HG02571 (cell line): ENCODE measurements at regions not wholly inside any gene's neighbourhood (a gene's known extent, or its start where the extent isn't known, plus 50 kb on each side); places are given as distances from the start of the nearest gene placed in this dataset.

ENCODE experiments used
- ATAC-seq: cut with Tn5 transposase; IDR thresholded peaks from one replicate; pipeline ENCODE4 v1.9.1; 2021; ENCODE audit warnings: mild to moderate bottlenecking, moderate library complexity; ENCODE audit not compliant: unreplicated experiment

DNA sequence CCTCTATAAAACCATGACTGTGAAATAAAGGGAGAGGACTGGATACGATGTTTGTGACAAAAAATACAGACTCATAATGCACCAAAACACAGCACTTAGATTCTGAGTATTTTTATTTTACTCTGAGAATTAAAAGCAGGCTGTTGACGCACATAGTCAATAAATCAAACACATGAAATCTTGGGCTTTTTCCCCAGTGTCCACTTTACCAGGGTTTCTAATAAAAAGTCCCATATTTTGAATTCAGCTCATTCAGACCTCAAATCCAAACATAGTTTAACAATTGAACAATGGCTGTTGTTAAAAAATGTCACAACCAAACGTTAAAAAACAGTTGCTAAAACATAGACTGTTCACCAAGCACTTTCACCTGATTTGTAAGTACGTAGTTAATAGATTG, 553.4 kb downstream of the LTN1 start:
- ATAC-seq, result no peak

DNA sequence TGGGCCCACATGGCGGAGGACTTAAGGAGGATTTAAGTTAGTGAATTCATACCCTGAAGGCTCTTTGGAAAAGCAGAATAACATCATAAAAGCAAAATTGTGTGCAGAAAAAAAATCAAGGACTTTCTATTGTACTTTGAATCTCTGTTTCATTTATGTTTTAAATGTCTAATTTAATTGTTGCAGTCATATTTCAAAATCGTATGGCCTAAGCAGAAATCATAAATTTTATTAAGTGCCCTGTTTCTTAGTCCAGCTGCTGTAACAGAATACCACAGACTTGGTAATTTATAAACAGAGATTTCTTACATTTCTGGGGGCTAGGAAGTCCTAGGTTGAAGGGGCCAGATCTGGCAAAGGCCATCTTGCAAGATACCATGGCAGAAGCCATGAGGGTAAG, 555.6 kb downstream of the LTN1 start:
- ATAC-seq, result no peak

DNA sequence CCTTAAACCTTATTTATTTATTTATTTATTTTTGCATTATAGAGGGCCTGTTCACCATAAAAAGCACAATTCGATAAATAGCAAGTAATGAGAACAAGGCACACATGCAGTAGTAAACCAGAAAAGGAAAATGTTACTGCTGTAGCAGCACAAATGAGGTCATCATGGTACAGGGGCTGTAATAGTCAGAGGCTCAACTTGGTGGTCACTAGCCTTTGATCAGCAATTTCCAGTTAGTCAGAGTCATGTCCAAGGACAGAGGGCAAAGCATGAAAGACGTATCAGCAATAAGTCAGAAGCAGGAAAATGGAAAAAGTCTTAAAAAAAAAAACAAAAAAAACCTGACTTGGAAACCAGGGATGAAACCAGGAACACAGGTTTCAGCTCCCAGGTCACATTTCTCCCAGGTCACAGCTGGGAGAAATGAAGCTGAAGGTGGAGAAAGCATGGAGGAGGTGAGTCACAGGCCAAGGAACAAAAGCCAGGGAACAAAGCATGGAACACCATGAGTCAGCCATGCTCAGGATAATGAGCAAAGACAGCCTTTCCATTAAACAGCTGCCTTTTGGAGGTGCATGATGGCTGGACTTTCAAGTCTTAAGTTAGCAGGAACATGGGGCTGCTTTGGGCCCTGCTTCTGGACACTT, 556.3 kb downstream of the LTN1 start:
- no peak for ATAC-seq

DNA sequence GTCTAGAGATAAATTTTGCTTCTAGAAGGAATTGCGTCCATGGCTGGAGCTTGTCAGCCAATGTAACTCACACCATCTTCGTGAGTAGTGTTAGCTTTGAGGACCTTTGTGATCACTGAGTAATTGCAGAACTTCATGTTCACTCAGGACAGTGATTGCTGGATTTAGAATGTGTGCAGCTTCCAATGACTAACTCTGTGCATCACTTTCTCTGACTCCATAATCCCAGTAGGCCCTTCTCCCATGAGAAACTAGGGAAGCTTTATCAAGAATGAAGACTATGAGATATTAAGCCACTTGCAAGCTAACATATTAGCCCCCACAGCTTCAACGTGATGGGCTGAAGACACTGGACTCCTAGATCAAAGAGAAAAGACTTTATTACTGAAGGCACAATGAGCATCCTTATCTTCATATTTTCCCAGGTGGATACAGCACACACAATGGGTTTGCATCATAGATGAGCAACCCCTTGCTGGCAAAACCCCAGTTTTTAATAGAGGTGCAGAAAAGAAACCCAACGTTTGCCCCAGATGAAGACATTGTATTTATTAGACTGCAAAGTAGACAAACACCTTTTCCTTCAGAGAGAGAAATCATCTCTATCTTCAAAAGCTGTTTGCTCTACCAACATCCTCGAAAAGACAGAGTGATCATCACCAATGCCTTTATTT, 561.0 kb downstream of the LTN1 start:
- no peak for ATAC-seq

DNA sequence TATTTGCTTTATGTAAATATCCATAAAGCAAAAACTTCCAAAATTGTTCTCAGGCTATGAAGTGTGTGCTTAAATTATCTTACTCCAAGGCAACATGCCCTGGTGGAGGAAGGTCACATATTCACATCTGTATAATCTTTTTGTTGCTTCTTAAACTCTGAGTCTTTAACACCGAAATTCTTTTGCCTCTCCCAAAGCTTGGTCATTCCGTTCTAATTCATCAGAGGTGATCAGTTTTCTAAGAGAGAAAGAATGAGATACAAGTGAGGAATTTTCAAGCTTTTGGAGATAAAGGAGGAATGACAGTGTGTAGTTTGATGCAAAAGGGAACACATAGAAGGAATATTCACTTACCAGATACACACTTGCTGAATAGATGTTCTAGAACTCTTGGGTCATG, 561.7 kb downstream of the LTN1 start:
- no peak for ATAC-seq

DNA sequence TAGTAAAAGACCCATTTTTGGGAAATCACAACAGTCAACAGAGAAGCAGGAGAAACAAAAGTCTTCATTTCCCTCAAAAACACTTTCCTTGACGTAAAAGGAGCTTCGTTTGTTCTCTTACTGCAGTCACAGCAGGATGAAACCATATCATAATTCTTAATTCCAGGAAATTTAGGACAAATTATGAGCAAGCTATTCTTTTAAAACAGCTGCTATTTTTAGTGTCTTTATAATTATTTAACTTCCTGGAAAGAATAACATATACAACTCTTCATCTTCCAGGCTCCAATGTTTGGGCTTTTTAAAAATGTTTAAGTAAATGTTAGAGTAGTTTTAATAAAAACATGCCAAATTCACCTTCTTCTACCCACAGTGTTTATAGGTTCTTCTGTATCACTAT, 563.5 kb downstream of the LTN1 start:
- ATAC-seq, result no peak

DNA sequence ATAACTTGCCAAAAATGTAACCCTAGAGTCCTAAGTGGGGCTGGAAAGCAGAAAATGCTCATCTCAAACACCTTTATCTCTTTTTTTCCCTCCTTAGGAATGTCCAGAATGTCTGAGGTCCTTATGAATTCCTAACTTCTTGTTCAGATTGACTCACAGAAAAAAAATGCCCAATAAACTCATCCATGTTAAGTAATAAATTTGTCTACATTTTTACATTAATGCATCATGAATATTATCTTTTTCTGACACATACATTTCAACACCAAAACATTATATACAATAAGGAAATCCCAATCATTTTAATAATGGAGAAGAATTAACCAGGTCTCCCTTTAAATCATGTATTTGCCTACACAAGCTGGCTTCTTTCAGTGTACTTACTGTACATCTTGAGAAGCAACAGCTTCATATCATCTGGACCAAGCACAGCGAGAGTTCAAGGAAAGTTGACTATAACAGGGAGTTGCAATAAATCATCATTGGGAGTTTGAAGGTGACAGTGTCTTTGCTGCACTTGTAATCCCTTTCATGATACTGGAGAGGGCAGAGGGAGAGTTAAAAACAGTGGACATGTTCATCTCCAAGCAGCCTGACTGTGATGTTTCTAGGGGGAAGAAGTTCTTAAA, 565.2 kb downstream of the LTN1 start:
- no peak for ATAC-seq

DNA sequence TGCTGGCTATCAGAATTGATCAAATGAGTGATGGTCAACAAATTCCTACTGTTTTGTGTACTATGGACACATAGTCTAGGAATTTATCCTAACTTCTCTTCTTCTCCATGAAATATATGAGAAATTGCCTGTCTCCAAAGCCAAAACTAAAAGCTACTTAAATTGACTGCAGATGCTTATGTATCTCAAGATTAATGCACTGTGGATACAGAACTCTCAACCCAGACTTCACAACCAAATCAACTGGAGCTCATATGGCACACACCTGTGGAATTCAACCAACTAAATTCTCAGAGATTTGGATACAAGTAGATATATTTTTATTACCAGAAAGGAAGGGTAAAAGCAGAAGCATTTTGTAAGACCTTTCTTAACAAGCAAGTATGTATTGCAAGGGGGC, 566.1 kb downstream of the LTN1 start:
- ATAC-seq, result no peak

DNA sequence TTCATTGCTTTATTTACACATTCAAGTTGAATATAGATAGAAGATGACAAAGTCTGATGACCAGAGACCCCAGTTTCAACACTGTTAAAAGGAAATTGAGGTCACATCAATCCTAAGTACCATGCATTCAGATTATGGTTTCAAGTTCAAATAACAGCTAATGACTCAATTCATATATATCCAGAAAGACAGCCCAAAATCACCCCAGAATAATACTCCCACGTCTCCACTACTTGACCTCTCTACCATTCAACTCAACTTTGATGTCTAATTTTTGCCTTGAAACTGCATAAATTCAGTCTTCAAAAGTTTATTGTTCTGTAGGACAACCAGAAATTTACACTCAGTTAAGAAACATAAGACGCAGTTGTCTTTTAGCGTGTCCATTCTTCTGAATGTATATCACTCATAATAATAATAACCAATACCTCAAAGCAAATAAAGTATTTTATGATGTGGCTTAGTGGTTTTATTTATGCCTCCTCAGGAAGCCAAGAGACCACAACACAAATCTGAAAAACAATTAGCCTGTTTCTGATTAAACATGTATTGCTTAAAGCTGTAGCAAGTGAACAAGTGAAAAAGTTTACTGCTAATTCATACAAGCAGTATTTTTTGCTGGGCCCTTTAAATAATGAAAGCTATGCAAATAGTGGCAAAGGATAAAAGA, 569.0 kb downstream of the LTN1 start:
- ATAC-seq, result no peak

DNA sequence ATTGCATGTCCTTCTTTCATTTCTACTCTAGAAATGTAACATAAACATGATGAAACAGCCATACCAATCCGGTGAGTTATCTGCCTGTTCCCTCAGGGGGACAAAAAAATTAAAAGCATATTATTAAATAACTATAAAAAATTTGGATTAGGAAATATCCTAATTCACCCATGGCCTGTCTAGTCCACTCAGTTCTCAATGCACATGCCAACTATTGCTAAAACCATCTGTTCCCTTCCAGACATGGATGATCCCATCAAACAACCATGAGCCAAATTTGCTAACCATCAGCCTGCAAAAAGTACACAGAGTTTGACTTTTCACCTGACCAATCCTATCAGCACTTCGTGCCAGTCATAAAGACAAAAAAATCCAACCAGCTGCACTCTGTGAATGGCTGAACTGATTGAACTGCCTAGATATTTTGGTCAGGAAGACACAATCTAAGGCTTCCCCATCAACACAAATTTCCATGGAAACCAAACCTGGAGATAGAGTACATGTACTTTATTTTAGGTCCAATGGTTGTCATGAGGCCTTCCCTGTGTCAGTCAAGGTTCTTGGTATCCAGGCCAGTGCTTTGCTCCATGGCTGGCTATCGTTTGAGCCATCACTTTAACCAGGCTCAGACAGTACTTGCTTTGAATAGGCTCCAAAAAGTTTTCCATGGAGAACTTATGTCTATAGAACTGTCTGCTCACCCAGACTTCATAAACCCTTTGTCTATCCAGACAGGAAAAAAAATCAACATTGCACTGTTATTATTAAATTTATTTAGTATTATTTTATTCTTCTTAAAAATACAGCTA, 570.8 kb downstream of the LTN1 start:
- ATAC-seq, result no peak

DNA sequence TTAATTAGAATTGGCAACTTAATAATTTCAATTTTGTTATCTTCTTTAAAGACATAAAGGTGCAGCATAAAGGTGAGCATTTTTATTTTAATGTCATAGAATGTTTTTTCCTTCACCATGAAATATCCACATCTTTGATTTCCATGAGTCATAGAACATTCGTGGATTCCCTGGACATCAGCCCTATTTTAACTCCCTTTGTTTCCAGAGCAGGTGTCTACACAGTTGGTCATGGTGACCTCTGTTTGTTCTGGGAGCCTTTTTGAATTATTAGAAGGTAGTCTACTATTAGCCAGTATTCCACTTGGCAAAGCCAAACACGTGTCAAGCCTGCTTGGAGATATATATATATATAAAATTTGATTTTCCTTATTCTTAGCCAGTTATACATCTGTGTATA, 572.9 kb downstream of the LTN1 start:
- no peak for ATAC-seq

DNA sequence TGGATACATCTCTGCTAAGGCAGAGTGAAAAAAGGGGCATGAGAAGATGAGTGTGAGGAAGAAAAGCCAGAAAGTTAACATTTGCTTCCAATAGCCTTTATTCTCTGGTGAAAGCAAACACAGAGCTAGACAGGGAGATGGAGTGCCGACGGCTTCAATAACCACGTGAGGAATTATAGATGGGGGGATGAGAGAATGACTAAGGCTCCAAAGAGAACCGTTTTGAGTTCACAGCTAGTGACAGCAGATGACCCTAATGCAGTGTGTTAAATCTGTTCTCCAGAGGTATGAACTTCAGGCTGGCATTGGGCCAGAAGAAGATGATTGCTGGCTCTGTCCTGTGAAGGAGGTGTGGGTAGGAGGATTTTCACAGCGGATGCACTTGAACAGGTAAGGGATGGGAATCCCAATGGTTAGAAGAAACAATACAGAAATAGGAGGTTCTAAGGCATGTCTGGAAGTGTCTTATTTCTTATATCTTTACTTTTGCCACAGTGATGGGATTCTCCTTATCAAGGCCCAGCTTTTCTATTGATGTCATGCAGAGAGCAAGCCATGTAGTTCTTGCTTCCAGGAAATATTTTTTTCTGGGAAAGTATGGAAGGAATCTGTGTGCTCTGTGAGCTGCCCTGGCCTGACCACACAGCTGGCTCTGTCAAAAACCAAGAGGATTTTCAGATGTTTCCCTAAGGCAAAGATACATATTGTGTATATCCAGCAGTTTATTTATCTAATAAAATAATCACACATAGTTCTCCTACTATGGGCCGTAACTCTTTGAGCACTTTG, 573.8 kb downstream of the LTN1 start:
- ATAC-seq, result no peak

DNA sequence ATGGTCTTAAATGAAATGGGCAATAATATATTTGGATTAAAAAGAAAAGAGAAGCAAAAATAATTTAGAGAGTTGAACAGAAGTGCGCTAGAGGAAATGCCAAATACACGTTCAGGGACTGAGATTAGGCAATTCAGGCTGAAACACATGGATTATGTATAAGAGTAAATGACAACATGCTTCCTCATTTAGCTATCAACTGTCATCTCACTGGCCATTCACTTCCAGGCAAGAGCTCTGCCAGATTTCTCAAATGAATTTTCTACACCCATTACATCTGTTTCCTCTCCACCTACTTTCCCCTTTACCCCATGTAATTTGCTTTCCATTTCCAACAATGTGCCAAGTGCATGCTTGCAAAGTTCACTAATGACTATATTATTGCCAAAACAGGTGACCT, 582.4 kb downstream of the LTN1 start:
- no peak for ATAC-seq

DNA sequence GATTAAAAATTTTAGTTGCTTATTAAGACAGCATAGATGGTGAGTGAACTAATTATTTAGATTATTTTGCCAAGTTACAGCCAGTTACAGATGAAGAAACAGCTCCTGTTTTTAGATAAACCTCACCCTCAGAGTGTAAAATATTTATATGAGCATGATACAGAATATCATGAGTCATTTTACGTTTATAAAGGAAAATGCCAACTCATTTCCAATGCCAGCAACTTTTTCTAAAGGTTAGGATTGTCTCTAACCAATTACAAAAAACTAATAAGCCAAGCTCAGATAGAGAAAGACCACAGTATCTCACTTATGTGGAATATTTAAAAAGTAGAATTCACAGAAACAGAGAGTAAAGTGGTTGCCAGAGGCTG, 590.1 kb downstream of the LTN1 start:
- ATAC-seq, result no peak

DNA sequence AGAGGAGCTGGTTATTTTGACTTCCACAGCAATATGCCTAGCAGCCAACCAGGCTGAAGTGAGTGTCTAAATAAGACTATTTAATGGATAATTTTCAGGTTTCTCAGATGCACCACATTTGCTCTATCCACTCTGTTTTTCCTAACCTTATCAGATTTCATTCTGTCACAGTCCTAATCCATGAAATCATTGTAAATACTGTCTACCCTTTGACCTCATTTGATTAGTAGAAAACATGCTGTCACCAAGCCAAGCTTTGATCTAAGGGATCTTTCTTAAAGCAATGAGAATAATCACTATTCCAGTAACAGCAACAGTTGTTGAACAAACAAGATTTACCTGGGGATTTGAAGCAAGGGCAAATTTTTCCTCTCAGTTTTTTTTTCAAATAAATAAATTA, 595.6 kb downstream of the LTN1 start:
- no peak for ATAC-seq

DNA sequence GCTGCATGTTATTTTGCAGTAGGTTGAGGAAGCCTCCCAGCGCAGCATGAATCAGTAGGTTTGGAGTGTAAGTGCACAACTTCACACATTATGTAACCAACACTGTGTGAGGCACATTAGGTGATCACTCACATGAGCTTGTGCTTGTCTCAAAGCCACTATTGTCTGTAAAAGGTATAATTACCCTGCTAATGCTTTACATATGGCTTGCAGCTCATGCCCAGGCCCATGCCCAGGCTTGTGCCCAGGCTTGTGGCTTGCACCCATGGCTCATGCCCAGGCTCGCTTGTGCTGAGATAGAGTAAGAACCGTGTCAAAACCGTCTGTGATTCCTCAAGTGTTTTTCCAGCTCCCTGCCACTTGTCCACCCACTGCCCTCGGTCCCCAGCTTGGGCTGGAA, 596.3 kb downstream of the LTN1 start:
- ATAC-seq, result no peak

DNA sequence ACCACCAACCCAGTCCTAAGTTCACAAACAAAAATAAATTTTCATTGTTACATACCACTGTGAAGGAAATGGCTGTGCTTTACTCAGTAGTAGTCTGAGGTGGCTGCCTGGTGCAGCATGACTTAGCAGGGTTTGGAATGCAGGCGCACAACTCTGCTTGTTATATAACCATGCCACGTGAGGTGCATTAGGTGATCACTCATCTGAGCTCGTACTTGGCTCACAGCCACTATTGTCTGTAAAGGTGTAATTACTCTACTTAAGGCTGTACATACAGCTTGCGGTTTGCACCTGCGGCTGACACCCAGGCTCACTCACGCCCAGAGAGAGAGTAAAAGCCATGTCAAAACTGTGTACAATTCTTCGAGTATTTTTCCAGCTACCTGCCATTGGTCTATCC, 599.4 kb downstream of the LTN1 start:
- ATAC-seq, result no peak

DNA sequence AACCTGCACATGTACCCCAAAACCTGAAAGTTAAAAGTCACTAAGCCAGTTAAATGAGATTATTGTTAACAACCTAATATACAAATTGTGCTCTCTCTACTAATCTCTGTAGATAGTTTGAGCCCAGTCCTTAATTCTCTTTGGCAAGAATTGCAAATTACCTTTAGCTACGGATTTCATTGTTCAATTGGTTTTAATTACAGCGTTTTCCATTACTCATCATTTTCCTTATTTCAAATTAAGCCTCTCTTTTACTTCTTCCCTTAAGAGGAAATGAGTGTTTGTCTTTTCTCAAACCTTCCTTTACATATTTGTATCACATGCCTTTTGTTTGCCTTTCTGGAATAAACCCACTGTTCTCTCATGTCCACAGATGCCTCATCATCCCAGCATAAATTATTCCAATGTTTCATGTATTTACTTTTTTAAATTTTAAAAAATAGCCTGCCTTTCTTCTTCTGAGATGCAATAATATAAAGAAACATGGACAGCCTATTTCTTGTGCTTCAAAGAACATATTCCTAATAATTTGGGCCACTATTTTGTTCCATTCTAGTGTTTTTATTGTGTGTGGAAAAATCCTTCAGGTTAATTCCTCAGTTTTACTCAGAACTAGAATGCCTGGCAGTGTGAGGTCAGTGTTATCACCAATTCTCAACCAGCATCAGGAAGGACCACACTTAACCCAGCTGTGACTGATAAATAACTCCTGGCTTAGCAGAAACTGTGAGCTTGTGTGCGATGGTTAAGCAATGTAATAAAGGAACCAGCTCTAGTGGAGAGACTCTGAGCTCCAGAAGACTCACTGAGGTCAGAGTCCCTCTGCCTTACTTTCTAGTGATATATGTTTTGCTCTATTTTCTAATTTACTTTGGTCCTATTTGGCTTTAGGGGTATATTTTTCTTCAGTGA, 600.5 kb downstream of the LTN1 start:
- no peak for ATAC-seq

DNA sequence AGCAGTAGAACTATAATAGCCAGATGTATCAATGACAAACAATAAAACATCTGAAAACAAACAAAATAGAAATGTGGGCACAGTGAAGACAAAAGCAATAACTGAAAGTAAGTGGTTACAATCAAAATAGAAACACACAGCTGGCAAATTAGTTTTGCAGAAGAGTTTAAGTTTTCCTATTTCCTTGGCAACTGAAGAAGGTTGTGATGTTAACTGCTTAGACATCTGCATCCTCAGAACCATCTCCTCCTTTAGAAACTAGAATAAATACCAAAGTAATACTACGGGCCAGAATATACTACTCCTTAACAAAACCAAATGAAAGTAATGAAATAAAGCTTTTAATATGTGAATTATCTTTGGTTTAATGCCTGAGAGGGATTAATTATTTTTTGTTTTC, 605.5 kb downstream of the LTN1 start:
- ATAC-seq, result no peak
